ENCODE measurements at regions not wholly inside any gene's neighbourhood (a gene's known extent, or its start where the extent isn't known, plus 50 kb on each side); places are given as distances from the start of the nearest gene placed in this dataset.
"Not testable (repeated sequence)": the region's sequence is repeated elsewhere in the genome, so short reads cannot be mapped to it uniquely, and the experiment has no call there.

GRCh38 chr2:2775018-2775417 is 443.9 kb upstream of the MYT1L start:
- no peak overlapping the region for H3K4me3 ChIP-seq (ENCODE audit: low read depth, low read length)

GRCh38 chr2:2773692-2774091 is 442.6 kb upstream of the MYT1L start:
- peaks cover 10% of the 10 kb centered on the region for H3K4me1 ChIP-seq
- no peaks in the 10 kb centered on the region for H3K9me3 ChIP-seq
- no peak for TF ChIP-seq CTCF (IDR thresholded peaks at IDR 0.05; ENCODE audit: low read depth, low read length)
- H3K4me3 ChIP-seq (ENCODE audit: low read depth, low read length), result no peak overlapping the region
- no peaks in the 10 kb centered on the region for H3K36me3 ChIP-seq
- no peaks in the 10 kb centered on the region for H3K27me3 ChIP-seq
- no peak for DNase-seq

More at GRCh38 chr2:2775018-2775417, 443.9 kb upstream of the MYT1L start:
- H3K27me3 ChIP-seq, result no peaks in the 10 kb centered on the region
- H3K36me3 ChIP-seq, result no peaks in the 10 kb centered on the region
- TF ChIP-seq CTCF (IDR thresholded peaks at IDR 0.05; ENCODE audit: low read depth, low read length), result no peak
- no peaks in the 10 kb centered on the region for H3K9me3 ChIP-seq
- H3K4me1 ChIP-seq, result peaks cover under 1% of the 10 kb centered on the region; the same call in 1 of the 2 replicates
- no peak for DNase-seq

- not testable (repeated sequence) for H3K36me3 ChIP-seq; H3K27me3 ChIP-seq; H3K9me3 ChIP-seq; H3K4me3 ChIP-seq (ENCODE audit: low read depth, low read length); H3K4me1 ChIP-seq; DNase-seq
These were observed 442.0 kb upstream of the MYT1L start for GRCh38 chr2:2773080-2773479.

- no peak for TF ChIP-seq CTCF (IDR thresholded peaks at IDR 0.05; ENCODE audit: low read depth, low read length)
- no peaks in the 10 kb centered on the region for H3K27me3 ChIP-seq
- no peak overlapping the region for H3K4me3 ChIP-seq (ENCODE audit: low read depth, low read length)
- H3K9me3 ChIP-seq, result no peaks in the 10 kb centered on the region
- H3K36me3 ChIP-seq, result no peaks in the 10 kb centered on the region
- no peak for DNase-seq
- peaks cover 10% of the 10 kb centered on the region for H3K4me1 ChIP-seq
These were observed 440.8 kb upstream of the MYT1L start for GRCh38 chr2:2771721-2772411.

GRCh38 chr2:2769481-2770431 is 438.7 kb upstream of the MYT1L start:
- Histone ChIP-seq H3K9me3 (no peaks in the 10 kb centered on the region), H3K36me3 (no peaks in the 10 kb centered on the region), H3K4me3 (ENCODE audit: low read depth, low read length) (peak overlapping the region; percentile 44), H3K27me3 (no peaks in the 10 kb centered on the region), H3K4me1 (peaks cover 10% of the 10 kb centered on the region)
- peak; percentile 58 for DNase-seq
- peak; percentile 8; the same call in 1 of the 2 replicates for TF ChIP-seq CTCF (IDR thresholded peaks at IDR 0.05; ENCODE audit: low read depth, low read length)

GRCh38 chr2:2768476-2768875 is 437.4 kb upstream of the MYT1L start:
- Histone ChIP-seq H3K27me3 (no peaks in the 10 kb centered on the region), H3K4me1 (peaks cover 10% of the 10 kb centered on the region), H3K36me3 (no peaks in the 10 kb centered on the region), H3K4me3 (ENCODE audit: low read depth, low read length) (no peak overlapping the region), H3K9me3 (no peaks in the 10 kb centered on the region)
- DNase-seq, result no peak
- no peak for TF ChIP-seq CTCF (IDR thresholded peaks at IDR 0.05; ENCODE audit: low read depth, low read length)

All from BE2C (cell line).